Astrocyte (in vitro differentiated cells and primary cell): ENCODE measurements at regions not wholly inside any gene's neighbourhood (a gene's known extent, or its start where the extent isn't known, plus 50 kb on each side); places are given as distances from the start of the nearest gene placed in this dataset.

Experiments used
- EZH2 ChIP-seq: IDR thresholded peaks from 2 replicates; pipeline ENCODE4 v1.6.1; 2012; ENCODE audit warnings: mild to moderate bottlenecking, low read length, inconsistent platforms; ENCODE audit not compliant: insufficient read depth
- TF ChIP-seq, protein P1 (sequence below): IDR thresholded peaks from 2 replicates; pipeline ENCODE4 v1.5.1; 2011; ENCODE audit warnings: low read depth, mild to moderate bottlenecking, inconsistent platforms, low read length, moderate library complexity; ENCODE audit not compliant: insufficient read depth

DNA sequence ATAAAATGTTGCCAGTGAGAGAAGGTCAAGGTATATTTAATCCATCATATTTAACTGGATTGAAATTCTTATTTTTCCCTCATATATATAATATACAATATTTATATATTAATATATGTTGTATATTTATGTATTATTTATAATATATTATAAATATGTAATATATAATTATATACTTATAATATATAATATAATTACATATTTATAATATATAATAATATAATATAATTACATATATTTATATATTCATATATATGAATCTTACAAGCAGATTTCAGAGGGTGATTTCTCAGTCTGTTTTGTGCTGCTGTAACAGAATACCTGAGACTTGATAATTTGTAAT, 52.7 kb upstream of the TLE3 start:
- TF ChIP-seq, protein P1, sequence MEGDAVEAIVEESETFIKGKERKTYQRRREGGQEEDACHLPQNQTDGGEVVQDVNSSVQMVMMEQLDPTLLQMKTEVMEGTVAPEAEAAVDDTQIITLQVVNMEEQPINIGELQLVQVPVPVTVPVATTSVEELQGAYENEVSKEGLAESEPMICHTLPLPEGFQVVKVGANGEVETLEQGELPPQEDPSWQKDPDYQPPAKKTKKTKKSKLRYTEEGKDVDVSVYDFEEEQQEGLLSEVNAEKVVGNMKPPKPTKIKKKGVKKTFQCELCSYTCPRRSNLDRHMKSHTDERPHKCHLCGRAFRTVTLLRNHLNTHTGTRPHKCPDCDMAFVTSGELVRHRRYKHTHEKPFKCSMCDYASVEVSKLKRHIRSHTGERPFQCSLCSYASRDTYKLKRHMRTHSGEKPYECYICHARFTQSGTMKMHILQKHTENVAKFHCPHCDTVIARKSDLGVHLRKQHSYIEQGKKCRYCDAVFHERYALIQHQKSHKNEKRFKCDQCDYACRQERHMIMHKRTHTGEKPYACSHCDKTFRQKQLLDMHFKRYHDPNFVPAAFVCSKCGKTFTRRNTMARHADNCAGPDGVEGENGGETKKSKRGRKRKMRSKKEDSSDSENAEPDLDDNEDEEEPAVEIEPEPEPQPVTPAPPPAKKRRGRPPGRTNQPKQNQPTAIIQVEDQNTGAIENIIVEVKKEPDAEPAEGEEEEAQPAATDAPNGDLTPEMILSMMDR, result no peak
- TF ChIP-seq EZH2, result no peak
